CD4-positive, alpha-beta T cell (primary cell): ENCODE measurements at regions not wholly inside any gene's neighbourhood (a gene's known extent, or its start where the extent isn't known, plus 50 kb on each side); places are given as distances from the start of the nearest gene placed in this dataset.

Experiments
- ATAC-seq: fragments of 200-7000 bp; cut with Tn5 transposase; one replicate; pipeline ENCODE4 v1.10.0; 2022; ENCODE audit warnings: mild to moderate bottlenecking; ENCODE audit not compliant: poor library complexity
- CTCF ChIA-PET: fragments of 350-600 bp; sonication (Branson Sonifier 250); formaldehyde crosslinking; loops from one replicate; lab custom pipeline; 2021; ENCODE audit warnings: antibody characterized with exemption, inconsistent platforms; lab: Charles Lee
- POLR2A ChIA-PET: fragments of 350-600 bp; sonication (Branson Sonifier 250); formaldehyde crosslinking; loops from one replicate; lab custom pipeline; 2021; ENCODE audit warnings: antibody characterized with exemption, inconsistent platforms; lab: Charles Lee
- DNase-seq, 14 experiments: peaks; one replicate each; pipeline ENCODE4 v3.0.0-alpha.2; 2013 to 2020; ENCODE audit warnings: mixed read lengths in 2 of 14
- H3K27ac ChIP-seq, 2 donors: one replicate each; pipeline versions ENCODE4 v1.5.1 to v1.7.0; 2013; ENCODE audit warnings: low read length in 2 of 2, low read depth in 1 of 2, mild to moderate bottlenecking in 1 of 2
- H3K27me3 ChIP-seq, 2 experiments: 1 replicate in 1 of 2; 2 replicates in 1 of 2; pipeline versions ENCODE4 v1.6.1 to v1.7.0; 2013; ENCODE audit warnings: low read length in 2 of 2, control low read depth in 1 of 2, mild to moderate bottlenecking in 1 of 2, moderate library complexity in 1 of 2; ENCODE audit not compliant: insufficient read depth in 2 of 2, control insufficient read depth in 1 of 2
- H3K36me3 ChIP-seq: one replicate; pipeline ENCODE4 v1.6.1; 2013; ENCODE audit warnings: low read length, control low read depth; ENCODE audit not compliant: insufficient read depth
- H3K4me1 ChIP-seq: one replicate; pipeline ENCODE4 v1.6.1; 2013; ENCODE audit warnings: low read length, control low read depth; ENCODE audit not compliant: insufficient read depth
- H3K4me3 ChIP-seq: one replicate; pipeline ENCODE4 v1.5.1; 2013; ENCODE audit warnings: mild to moderate bottlenecking, low read length, moderate library complexity
- H3K9me3 ChIP-seq, 2 experiments: 1 replicate in 1 of 2; 2 replicates in 1 of 2; pipeline versions ENCODE4 v1.6.1 to v1.7.0; 2013; ENCODE audit warnings: low read length in 2 of 2, mild to moderate bottlenecking in 2 of 2, control low read depth in 1 of 2, moderate library complexity in 1 of 2; ENCODE audit not compliant: control insufficient read depth in 1 of 2, insufficient read depth in 1 of 2
- H3K27ac Mint-ChIP-seq: one replicate; pipeline ENCODE4 v1.8.0; 2020; ENCODE audit warnings: mixed read lengths
- H3K27me3 Mint-ChIP-seq: one replicate; pipeline ENCODE4 v1.8.0; 2021; ENCODE audit warnings: mixed read lengths
- H3K36me3 Mint-ChIP-seq: one replicate; pipeline ENCODE4 v1.8.0; 2021; ENCODE audit warnings: low read depth, mixed read lengths
- H3K4me1 Mint-ChIP-seq: one replicate; pipeline ENCODE4 v1.8.0; 2021; ENCODE audit warnings: low read depth, mixed read lengths
- H3K4me3 Mint-ChIP-seq: one replicate; pipeline ENCODE4 v1.8.0; 2020; ENCODE audit warnings: mild to moderate bottlenecking, mixed read lengths
- H3K9me3 Mint-ChIP-seq: one replicate; pipeline ENCODE4 v1.8.0; 2020; ENCODE audit warnings: mixed read lengths
- CTCF ChIP-seq: fragments of 200-600 bp; IDR thresholded peaks from one replicate; pipeline ENCODE4 v1.8.0; 2022; ENCODE audit warnings: antibody characterized with exemption, mild to moderate bottlenecking
- intact Hi-C, 2 experiments: fragments of 100-400 bp; cut with DNase I in 1 of 2; cut with micrococcal nuclease in 1 of 2; formaldehyde crosslinking; loops; one replicate each; pipeline versions ENCODE4 v1.15.1 to v1.9.0; 2023 to 2025; cut with DNase I, micrococcal nuclease

- Histone ChIP-seq H3K9me3 (peaks cover 0 to 7% of the 10 kb centered on the region in 2 experiments), H3K27ac (no peak overlapping the region), H3K4me1 (no peaks in the 10 kb centered on the region), H3K4me3 (no peak overlapping the region), H3K36me3 (no peaks in the 10 kb centered on the region), H3K27me3 (no peaks in the 10 kb centered on the region)
- Mint-ChIP-seq H3K4me3 (no peak overlapping the region), H3K27me3 (no peaks in the 10 kb centered on the region), H3K36me3 (no peaks in the 10 kb centered on the region), H3K9me3 (no peaks in the 10 kb centered on the region), H3K4me1 (no peaks in the 10 kb centered on the region), H3K27ac (no peak overlapping the region)
- intact Hi-C loops: no loop called here
- ChIA-PET CTCF (no interaction called here), POLR2A (no interaction called here)
- no peak for ATAC-seq
- TF ChIP-seq CTCF: no peak
- no peak for DNase-seq
Measured at GRCh38 chr21:25092441-25093011, 514.8 kb downstream of the MRPL39 start.

GRCh38 chr21:25081096-25081495 lies 526.2 kb downstream of the MRPL39 start:
- no peak for ATAC-seq
- H3K27me3 ChIP-seq: no peaks in the 10 kb centered on the region

GRCh38 chr21:25080661-25081060 lies 526.6 kb downstream of the MRPL39 start:
- intact Hi-C loops: no loop called here
- POLR2A ChIA-PET: no interaction called here
- H3K27ac ChIP-seq: no peak overlapping the region
- H3K4me1 ChIP-seq: no peaks in the 10 kb centered on the region
- no peak for ATAC-seq
- no peak for TF ChIP-seq CTCF
- no peak overlapping the region for H3K4me3 ChIP-seq
- H3K4me3 Mint-ChIP-seq: no peak overlapping the region
- DNase-seq: no peak
- H3K36me3 ChIP-seq: no peaks in the 10 kb centered on the region
- H3K27ac Mint-ChIP-seq: no peak overlapping the region
- H3K9me3 ChIP-seq: peaks cover 0 to 3% of the 10 kb centered on the region in 2 experiments
- H3K9me3 Mint-ChIP-seq: peaks cover 5% of the 10 kb centered on the region
- no peaks in the 10 kb centered on the region for H3K36me3 Mint-ChIP-seq
- no peaks in the 10 kb centered on the region for H3K27me3 Mint-ChIP-seq
- CTCF ChIA-PET: interaction anchor here (0.8 kb wide), 1 partner anchor 109 kb away, joined by 3 read pairs; no protein-coding TSS in a partner anchor
- no peaks in the 10 kb centered on the region for H3K27me3 ChIP-seq
- H3K4me1 Mint-ChIP-seq: no peaks in the 10 kb centered on the region

More at GRCh38 chr21:25081096-25081495, 526.2 kb downstream of the MRPL39 start:
- peaks cover 0 to 4% of the 10 kb centered on the region in 2 experiments for H3K9me3 ChIP-seq
- H3K4me3 Mint-ChIP-seq: no peak overlapping the region
- DNase-seq: no peak
- H3K9me3 Mint-ChIP-seq: peaks cover 5% of the 10 kb centered on the region
- no peak overlapping the region for H3K27ac Mint-ChIP-seq
- H3K27me3 Mint-ChIP-seq: no peaks in the 10 kb centered on the region
- no peaks in the 10 kb centered on the region for H3K4me1 ChIP-seq
- intact Hi-C loops: no loop called here
- H3K4me3 ChIP-seq: no peak overlapping the region
- H3K36me3 Mint-ChIP-seq: no peaks in the 10 kb centered on the region
- ChIA-PET CTCF (interaction anchor here (0.8 kb wide), 1 partner anchor 109 kb away, joined by 3 read pairs; no protein-coding TSS in a partner anchor), POLR2A (no interaction called here)
- no peak overlapping the region for H3K27ac ChIP-seq
- no peak for TF ChIP-seq CTCF
- no peaks in the 10 kb centered on the region for H3K4me1 Mint-ChIP-seq
- no peaks in the 10 kb centered on the region for H3K36me3 ChIP-seq
